ENCODE measurements at regions not wholly inside any gene's neighbourhood (a gene's known extent, or its start where the extent isn't known, plus 50 kb on each side); places are given as distances from the start of the nearest gene placed in this dataset.

DNA sequence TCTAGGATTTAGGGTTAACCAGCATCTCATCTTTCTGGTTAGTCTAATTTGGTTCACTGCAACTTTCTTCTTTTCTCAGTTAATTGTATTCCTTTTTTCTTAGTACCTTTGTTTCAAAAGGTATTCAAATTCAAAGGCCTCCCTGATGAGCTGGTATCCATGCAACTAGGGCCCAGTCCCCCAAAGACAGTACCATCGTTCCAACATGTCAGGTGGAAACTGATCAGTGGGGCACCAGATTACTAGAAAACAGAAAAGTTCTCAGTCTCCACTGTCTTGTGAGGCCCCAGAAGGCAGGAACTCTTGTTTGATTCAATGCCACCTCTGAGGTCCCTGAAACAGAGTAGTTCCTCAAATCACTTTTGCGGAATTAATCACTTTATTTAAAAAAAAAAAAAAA lies 303.2 kb upstream of the NBEA start:
- Histone ChIP-seq H4K5ac (ENCODE audit: insufficient read length, low read depth, low read length) (no peak overlapping the region), H3K79me2 (ENCODE audit: insufficient read depth, low read length) (no peaks in the 10 kb centered on the region), H4K20me1 (ENCODE audit: control insufficient read depth, insufficient read depth, insufficient read length) (no peaks in the 10 kb centered on the region), H2BK15ac (ENCODE audit: low read depth, low read length) (no peak overlapping the region), H4K8ac (replicated peaks; ENCODE audit: insufficient read length, low read depth, low read length) (no peak overlapping the region), H2AFZ (ENCODE audit: low read length) (no peak overlapping the region), H3K18ac (ENCODE audit: insufficient read length, low read depth, low read length) (no peak overlapping the region), H3K4me2 (ENCODE audit: insufficient read depth, insufficient read length, low read length) (no peak overlapping the region), H3T11ph (ENCODE audit: low read length) (no peak overlapping the region), H3K4ac (ENCODE audit: low read depth, low read length) (no peak overlapping the region), H2BK20ac (ENCODE audit: low read depth, low read length, poor library complexity, severe bottlenecking) (no peak overlapping the region), H3K9me3 (ENCODE audit: control insufficient read depth, low read depth, low read length) (no peaks in the 10 kb centered on the region), H2AK5ac (ENCODE audit: insufficient read length, low read length) (no peak overlapping the region), H3K27ac (ENCODE audit: insufficient read length, low read depth, low read length) (no peak overlapping the region), H3K27me3 (ENCODE audit: insufficient read depth, low read length) (no peaks in the 10 kb centered on the region), H3K9ac (ENCODE audit: extremely low read depth, insufficient read length, low read length) (no peak overlapping the region), H4K91ac (ENCODE audit: insufficient read length, low read depth, low read length) (no peak overlapping the region), H3K56ac (ENCODE audit: insufficient read length, low read depth, low read length) (no peak overlapping the region), H3K23me2 (ENCODE audit: insufficient read length, low read depth, low read length, poor library complexity, severe bottlenecking) (no peaks in the 10 kb centered on the region), H2BK12ac (ENCODE audit: insufficient read length, low read depth, low read length) (no peak overlapping the region), H3K4me1 (ENCODE audit: insufficient read depth, low read length) (no peaks in the 10 kb centered on the region), H3K23ac (ENCODE audit: insufficient read length, low read depth, low read length) (no peak overlapping the region), H2BK120ac (ENCODE audit: low read depth, low read length, poor library complexity, severe bottlenecking) (no peak overlapping the region), H2BK5ac (ENCODE audit: insufficient read length, low read length) (no peak overlapping the region), H3K79me1 (ENCODE audit: insufficient read depth, low read depth, low read length, poor library complexity, severe bottlenecking) (no peaks in the 10 kb centered on the region), H3K14ac (ENCODE audit: insufficient read depth, low read length) (no peak overlapping the region)
- TF ChIP-seq, protein P1, sequence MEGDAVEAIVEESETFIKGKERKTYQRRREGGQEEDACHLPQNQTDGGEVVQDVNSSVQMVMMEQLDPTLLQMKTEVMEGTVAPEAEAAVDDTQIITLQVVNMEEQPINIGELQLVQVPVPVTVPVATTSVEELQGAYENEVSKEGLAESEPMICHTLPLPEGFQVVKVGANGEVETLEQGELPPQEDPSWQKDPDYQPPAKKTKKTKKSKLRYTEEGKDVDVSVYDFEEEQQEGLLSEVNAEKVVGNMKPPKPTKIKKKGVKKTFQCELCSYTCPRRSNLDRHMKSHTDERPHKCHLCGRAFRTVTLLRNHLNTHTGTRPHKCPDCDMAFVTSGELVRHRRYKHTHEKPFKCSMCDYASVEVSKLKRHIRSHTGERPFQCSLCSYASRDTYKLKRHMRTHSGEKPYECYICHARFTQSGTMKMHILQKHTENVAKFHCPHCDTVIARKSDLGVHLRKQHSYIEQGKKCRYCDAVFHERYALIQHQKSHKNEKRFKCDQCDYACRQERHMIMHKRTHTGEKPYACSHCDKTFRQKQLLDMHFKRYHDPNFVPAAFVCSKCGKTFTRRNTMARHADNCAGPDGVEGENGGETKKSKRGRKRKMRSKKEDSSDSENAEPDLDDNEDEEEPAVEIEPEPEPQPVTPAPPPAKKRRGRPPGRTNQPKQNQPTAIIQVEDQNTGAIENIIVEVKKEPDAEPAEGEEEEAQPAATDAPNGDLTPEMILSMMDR (conservative IDR thresholded peaks at IDR 0.05), result no peak
- Mint-ChIP-seq H3K36me3 (ENCODE audit: insufficient read depth in 1 of 3, low read depth in 3 of 3) (no peaks in the 10 kb centered on the region), H3K4me1 (peaks cover 37 to 46% of the 10 kb centered on the region in 2 experiments), H3K9me3 (no peaks in the 10 kb centered on the region; a peak in 2 of 5 replicates), H3K4me3 (no peak overlapping the region), H3K27ac (no peak overlapping the region; a peak in 1 of 7 replicates), H3K27me3 (ENCODE audit: low read depth) (no peaks in the 10 kb centered on the region; the same call in 1 of the 2 replicates)
- DNase-seq, result no peak
- no CpG with 5 or more reads among the region's 2 CpGs for WGBS (ENCODE audit: extremely low coverage, insufficient read length, low lambda C conversion rate)

Measured in H9 (cell line).